Kidney epithelial cell (primary cell): ENCODE measurements at regions not wholly inside any gene's neighbourhood (a gene's known extent, or its start where the extent isn't known, plus 50 kb on each side); places are given as distances from the start of the nearest gene placed in this dataset.

Source experiments
- DNase-seq: peaks from one replicate; pipeline ENCODE4 v3.0.0-alpha.2; 2010; ENCODE audit warnings: low read depth
- H3K27me3 ChIP-seq: 2 replicates; pipeline ENCODE4 v1.6.0; 2011; ENCODE audit warnings: low read length; ENCODE audit not compliant: control insufficient read depth, insufficient read depth
- H3K36me3 ChIP-seq: 2 replicates; pipeline ENCODE4 v1.5.1; 2011; ENCODE audit warnings: low read length; ENCODE audit not compliant: control insufficient read depth, insufficient read depth
- H3K4me3 ChIP-seq: 2 replicates; pipeline ENCODE4 v1.5.1; 2011; ENCODE audit warnings: low read depth, mild to moderate bottlenecking, control low read depth, low read length
- CTCF ChIP-seq: IDR thresholded peaks from 2 replicates; pipeline ENCODE4 v1.5.1; 2011; ENCODE audit warnings: mild to moderate bottlenecking, moderate library complexity, low read length, control low read depth, inconsistent platforms; ENCODE audit not compliant: insufficient read depth, poor library complexity, severe bottlenecking

GRCh38 chr11:116117331-116118137, 613.3 kb upstream of the CADM1 start:
- DNase-seq, result no peak
- Histone ChIP-seq H3K27me3 (no peaks in the 10 kb centered on the region), H3K4me3 (no peak overlapping the region), H3K36me3 (no peaks in the 10 kb centered on the region)
- TF ChIP-seq CTCF, result no peak

GRCh38 chr11:116115801-116116200, 611.6 kb upstream of the CADM1 start:
- no peaks in the 10 kb centered on the region for H3K27me3 ChIP-seq
- TF ChIP-seq CTCF, result no peak

GRCh38 chr11:116114198-116114651, 610.0 kb upstream of the CADM1 start:
- no peak for TF ChIP-seq CTCF
- Histone ChIP-seq H3K27me3 (no peaks in the 10 kb centered on the region), H3K4me3 (no peak overlapping the region), H3K36me3 (no peaks in the 10 kb centered on the region)
- no peak for DNase-seq

More at GRCh38 chr11:116115801-116116200, 611.6 kb upstream of the CADM1 start:
- no peak for DNase-seq
- no peaks in the 10 kb centered on the region for H3K36me3 ChIP-seq
- H3K4me3 ChIP-seq, result no peak overlapping the region

- no peaks in the 10 kb centered on the region for H3K36me3 ChIP-seq
- no peak for TF ChIP-seq CTCF
- H3K27me3 ChIP-seq, result no peaks in the 10 kb centered on the region
- no peak for DNase-seq
- no peak overlapping the region for H3K4me3 ChIP-seq
These were observed 608.1 kb upstream of the CADM1 start for GRCh38 chr11:116112087-116112935.

- no peak for DNase-seq
- H3K36me3 ChIP-seq, result no peaks in the 10 kb centered on the region
- no peak overlapping the region for H3K4me3 ChIP-seq
- H3K27me3 ChIP-seq, result no peaks in the 10 kb centered on the region
- no peak for TF ChIP-seq CTCF
These were observed 607.3 kb upstream of the CADM1 start for GRCh38 chr11:116111546-116111945.
